HCT116 (cell line): ENCODE measurements at regions not wholly inside any gene's neighbourhood (a gene's known extent, or its start where the extent isn't known, plus 50 kb on each side); places are given as distances from the start of the nearest gene placed in this dataset.

Experiments
- ATAC-seq: fragments of 200-7000 bp; cut with Tn5 transposase; 2 replicates; pipeline ENCODE4 v1.9.1; 2020; ENCODE audit warnings: mild to moderate bottlenecking, moderate library complexity
- BruUV-seq: library from RNA; stranded (reverse); fragments of 400-500 nt; replicated peaks from 2 replicates; lab custom pipeline; 2021; lab: Mats Ljungman, UMichigan
- CTCF ChIA-PET: fragments of 300-600 bp; sonication (Branson Sonifier 250); formaldehyde crosslinking; loops from one replicate; lab custom pipeline; 2021; ENCODE audit warnings: antibody characterized with exemption; lab: Charles Lee
- POLR2A ChIA-PET: fragments of 300-600, 350-600 bp; sonication (Branson Sonifier 250); formaldehyde crosslinking; loops from one replicate; lab custom pipeline; 2021; ENCODE audit warnings: antibody characterized with exemption; lab: Charles Lee
- RAD21 ChIA-PET, 2 experiments: fragments of 300-600 bp; sonication (Branson Sonifier 250); formaldehyde crosslinking; loops; one replicate each; lab custom pipeline; 2023; ENCODE audit warnings: low total read pairs in 2 of 2; ENCODE audit not compliant: uncharacterized antibody in 2 of 2, unreplicated experiment in 2 of 2, low non-redundant PET in 1 of 2; lab: Charles Lee
- DNase-seq: peaks from one replicate; pipeline ENCODE4 v3.0.0-alpha.2; 2010; ENCODE audit warnings: low read depth, low spot score
- H2AFZ ChIP-seq: fragments of 200-600 bp; shearing (Covaris generic), sonication (generic); 2 replicates; pipeline ENCODE4 v1.6.1; 2017; ENCODE audit warnings: low read depth, mixed run types, mixed read lengths, antibody characterized with exemption, low read length; ENCODE audit not compliant: poor library complexity, severe bottlenecking
- H3K27ac ChIP-seq: 2 replicates; pipeline ENCODE4 v1.5.1; 2012; ENCODE audit warnings: low read depth, low read length
- H3K27me3 ChIP-seq: fragments of 200-600 bp; sonication (generic); 2 replicates; pipeline ENCODE4 v1.6.1; 2016; ENCODE audit warnings: mixed run types, low read length, mixed read lengths; ENCODE audit not compliant: insufficient read depth
- H3K36me3 ChIP-seq, 2 experiments: fragments of 200-500 bp in 1 of 2; fragments of 200-600 bp in 1 of 2; sonication (Bioruptor generic) in 1 of 2; sonication (generic) in 1 of 2; 2 replicates each; pipeline versions ENCODE4 v1.5.1 to v1.6.1; 2014 to 2016; ENCODE audit warnings: low read length in 2 of 2, inconsistent platforms in 1 of 2, mixed read lengths in 1 of 2, mixed run types in 1 of 2; ENCODE audit not compliant: insufficient read depth in 2 of 2, control insufficient read depth in 1 of 2
- H3K4me1 ChIP-seq, 2 experiments: fragments of 200-600 bp in 1 of 2; sonication (generic) in 1 of 2; 2 replicates each; pipeline versions ENCODE4 v1.5.1 to v1.6.1; 2012 to 2017; ENCODE audit warnings: low read length in 2 of 2, inconsistent platforms in 1 of 2, mild to moderate bottlenecking in 1 of 2, mixed read lengths in 1 of 2, mixed run types in 1 of 2, moderate library complexity in 1 of 2; ENCODE audit not compliant: insufficient read depth in 2 of 2, control insufficient read depth in 1 of 2
- H3K4me2 ChIP-seq: fragments of 200-600 bp; sonication (generic); 2 replicates; pipeline ENCODE4 v1.6.1; 2017; ENCODE audit warnings: mixed run types, low read length, mixed read lengths
- H3K4me3 ChIP-seq, 2 experiments: fragments of 200-600 bp in 1 of 2; sonication (generic) in 1 of 2; replicated peaks in 1 of 2; 2 replicates each; pipeline ENCODE4 v1.5.1; 2011 to 2016; ENCODE audit warnings: low read length in 2 of 2, control low read depth in 1 of 2, low read depth in 1 of 2, mild to moderate bottlenecking in 1 of 2, mixed read lengths in 1 of 2, mixed run types in 1 of 2
- H3K79me2 ChIP-seq: fragments of 200-600 bp; sonication (generic); 2 replicates; pipeline ENCODE4 v1.6.1; 2017; ENCODE audit warnings: mild to moderate bottlenecking, mixed run types, low read length, moderate library complexity, mixed read lengths; ENCODE audit not compliant: insufficient read depth
- H3K9ac ChIP-seq: fragments of 200-600 bp; sonication (generic); 2 replicates; pipeline ENCODE4 v1.6.1; 2016; ENCODE audit warnings: low read length, mixed read lengths
- H3K9me2 ChIP-seq: fragments of 200-600 bp; sonication (generic), shearing (Covaris generic); 2 replicates; pipeline ENCODE4 v1.6.1; 2017; ENCODE audit warnings: mixed run types, mild to moderate bottlenecking, moderate library complexity; ENCODE audit not compliant: insufficient read depth
- H3K9me3 ChIP-seq, 2 experiments: fragments of 200-500 bp in 1 of 2; fragments of 200-600 bp in 1 of 2; sonication (Bioruptor generic) in 1 of 2; sonication (generic) in 1 of 2; 2 replicates each; pipeline ENCODE4 v1.6.1; 2014 to 2017; ENCODE audit warnings: low read length in 2 of 2, mixed read lengths in 2 of 2, inconsistent platforms in 1 of 2, low read depth in 1 of 2, mild to moderate bottlenecking in 1 of 2, mixed run types in 1 of 2, moderate library complexity in 1 of 2; ENCODE audit not compliant: control insufficient read depth in 1 of 2, insufficient read depth in 1 of 2
- H4K20me1 ChIP-seq: fragments of 200-600 bp; sonication (generic), shearing (Covaris generic); 2 replicates; pipeline ENCODE4 v1.6.1; 2017; ENCODE audit warnings: mixed run types, mild to moderate bottlenecking, moderate library complexity; ENCODE audit not compliant: insufficient read depth
- ATF3 ChIP-seq: IDR thresholded peaks from 2 replicates; pipeline ENCODE4 v1.6.1; 2012
- CBX3 ChIP-seq: IDR thresholded peaks from 2 replicates; pipeline ENCODE4 v1.6.1; 2012; ENCODE audit warnings: low read depth
- CEBPB ChIP-seq: IDR thresholded peaks from 2 replicates; pipeline ENCODE4 v1.6.1; 2012; ENCODE audit warnings: low read depth
- EGR1 ChIP-seq: IDR thresholded peaks from 2 replicates; pipeline ENCODE4 v1.6.1; 2012; ENCODE audit warnings: low read depth
- ELF1 ChIP-seq: IDR thresholded peaks from 2 replicates; pipeline ENCODE4 v1.6.1; 2012; ENCODE audit warnings: low read depth, borderline replicate concordance
- EZH2 ChIP-seq: fragments of 200-600 bp; sonication (generic); IDR thresholded peaks from 2 replicates; pipeline ENCODE4 v1.6.1; 2017; ENCODE audit warnings: antibody characterized with exemption, mixed run types
- EZH2phosphoT487 ChIP-seq: fragments of 200-600 bp; IDR thresholded peaks from 2 replicates; pipeline ENCODE4 v1.6.1; 2018; ENCODE audit warnings: antibody characterized with exemption, borderline replicate concordance
- FOSL1 ChIP-seq: IDR thresholded peaks from 2 replicates; pipeline ENCODE4 v1.6.1; 2012; ENCODE audit warnings: low read depth
- MAX ChIP-seq: IDR thresholded peaks from 2 replicates; pipeline ENCODE4 v1.6.1; 2012
- RAD21 ChIP-seq: IDR thresholded peaks from 2 replicates; pipeline ENCODE4 v1.6.1; 2012; ENCODE audit warnings: low read depth, mild to moderate bottlenecking
- SIN3A ChIP-seq: IDR thresholded peaks from 2 replicates; pipeline ENCODE4 v1.6.1; 2012; ENCODE audit warnings: low read depth
- SP1 ChIP-seq: IDR thresholded peaks from 2 replicates; pipeline ENCODE4 v1.6.1; 2012; ENCODE audit warnings: low read depth
- SRF ChIP-seq: IDR thresholded peaks from 2 replicates; pipeline ENCODE4 v1.6.1; 2012; ENCODE audit warnings: low read depth
- TCF7L2 ChIP-seq: IDR thresholded peaks from 2 replicates; pipeline ENCODE4 v1.7.0; 2011; ENCODE audit warnings: borderline replicate concordance, inconsistent platforms; ENCODE audit not compliant: insufficient read depth, insufficient read length; ENCODE audit errors: extremely low read depth
- YY1 ChIP-seq: IDR thresholded peaks from 2 replicates; pipeline ENCODE4 v1.6.1; 2011; ENCODE audit warnings: low read length, low read depth, moderate library complexity, mild to moderate bottlenecking; ENCODE audit not compliant: insufficient replicate concordance; ENCODE audit errors: extremely low read depth
- ZBTB33 ChIP-seq: IDR thresholded peaks from 2 replicates; pipeline ENCODE4 v1.6.1; 2011; ENCODE audit warnings: mild to moderate bottlenecking, low read length, moderate library complexity; ENCODE audit not compliant: insufficient replicate concordance; ENCODE audit errors: extremely low read depth
- ZFX ChIP-seq: fragments of 450-650 bp; IDR thresholded peaks from 2 replicates; pipeline ENCODE4 v1.6.1; 2017
- ZNF274 ChIP-seq: fragments of 200-500 bp; sonication (Bioruptor generic); IDR thresholded peaks from 2 replicates; pipeline ENCODE4 v1.6.1; 2014; ENCODE audit warnings: mild to moderate bottlenecking, low read depth, low read length, inconsistent platforms
- intact Hi-C: fragments of 100-400 bp; cut with micrococcal nuclease; formaldehyde crosslinking; loops from 2 replicates; pipeline ENCODE4 v1.10.0; 2022

- Histone ChIP-seq H3K4me3 (no peak overlapping the region), H4K20me1 (no peaks in the 10 kb centered on the region), H3K36me3 (no peaks in the 10 kb centered on the region), H3K4me2 (no peak overlapping the region), H3K79me2 (no peaks in the 10 kb centered on the region), H2AFZ (no peak overlapping the region), H3K9me3 (no peaks in the 10 kb centered on the region), H3K9me2 (no peaks in the 10 kb centered on the region), H3K9ac (no peak overlapping the region), H3K27me3 (no peaks in the 10 kb centered on the region), H3K4me1 (no peaks in the 10 kb centered on the region), H3K27ac (no peak overlapping the region)
- RAD21 ChIA-PET, result no interaction called here
- intact Hi-C loops, result no loop called here
- DNase-seq, result no peak
- CTCF ChIA-PET, result no interaction called here
- no peak for ATAC-seq
- no peak for TF ChIP-seq SIN3A
- no peak for TF ChIP-seq TCF7L2
- TF ChIP-seq EZH2, result no peak
- TF ChIP-seq CBX3, result no peak
- no peak for TF ChIP-seq CEBPB
- no peak for TF ChIP-seq SP1
- no peak for TF ChIP-seq RAD21
- no peak for TF ChIP-seq FOSL1
- no peak for TF ChIP-seq SRF
- no peak for TF ChIP-seq ELF1
- TF ChIP-seq EGR1, result no peak
- no peak for TF ChIP-seq ZFX
- no peak for TF ChIP-seq ZNF274
- no peak for TF ChIP-seq EZH2phosphoT487
- no peak for TF ChIP-seq ZBTB33
- TF ChIP-seq ATF3, result no peak
- TF ChIP-seq MAX, result no peak
- TF ChIP-seq YY1, result no peak
- POLR2A ChIA-PET, result no interaction called here
- no TSS peak for BruUV-seq
Observed at GRCh38 chr7:19248115-19248514, 102.9 kb upstream of the FERD3L start.
